ENCODE measurements at regions not wholly inside any gene's neighbourhood (a gene's known extent, or its start where the extent isn't known, plus 50 kb on each side); places are given as distances from the start of the nearest gene placed in this dataset.

DNA sequence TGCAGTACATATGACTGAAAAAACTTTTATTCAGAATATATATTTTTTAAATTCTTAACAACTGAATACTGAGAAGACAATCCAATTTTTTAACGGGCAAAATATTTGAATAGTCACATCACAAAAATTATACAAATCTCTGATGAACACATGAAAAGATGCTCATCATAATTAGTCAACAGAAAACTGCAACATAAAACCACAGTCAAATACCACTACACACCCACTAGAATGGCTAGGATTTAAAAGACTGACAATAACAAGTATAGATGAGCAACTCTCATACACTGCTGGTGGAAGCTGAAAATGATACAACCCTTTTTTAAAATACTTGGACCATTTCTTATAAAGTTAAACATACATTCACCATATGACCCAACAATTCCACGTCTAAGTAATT lies 87.7 kb upstream of the TNFSF4 start:
- TF ChIP-seq, protein P1, sequence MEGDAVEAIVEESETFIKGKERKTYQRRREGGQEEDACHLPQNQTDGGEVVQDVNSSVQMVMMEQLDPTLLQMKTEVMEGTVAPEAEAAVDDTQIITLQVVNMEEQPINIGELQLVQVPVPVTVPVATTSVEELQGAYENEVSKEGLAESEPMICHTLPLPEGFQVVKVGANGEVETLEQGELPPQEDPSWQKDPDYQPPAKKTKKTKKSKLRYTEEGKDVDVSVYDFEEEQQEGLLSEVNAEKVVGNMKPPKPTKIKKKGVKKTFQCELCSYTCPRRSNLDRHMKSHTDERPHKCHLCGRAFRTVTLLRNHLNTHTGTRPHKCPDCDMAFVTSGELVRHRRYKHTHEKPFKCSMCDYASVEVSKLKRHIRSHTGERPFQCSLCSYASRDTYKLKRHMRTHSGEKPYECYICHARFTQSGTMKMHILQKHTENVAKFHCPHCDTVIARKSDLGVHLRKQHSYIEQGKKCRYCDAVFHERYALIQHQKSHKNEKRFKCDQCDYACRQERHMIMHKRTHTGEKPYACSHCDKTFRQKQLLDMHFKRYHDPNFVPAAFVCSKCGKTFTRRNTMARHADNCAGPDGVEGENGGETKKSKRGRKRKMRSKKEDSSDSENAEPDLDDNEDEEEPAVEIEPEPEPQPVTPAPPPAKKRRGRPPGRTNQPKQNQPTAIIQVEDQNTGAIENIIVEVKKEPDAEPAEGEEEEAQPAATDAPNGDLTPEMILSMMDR (IDR thresholded peaks at IDR 0.05; ENCODE audit: control extremely low read depth in 1 of 3, insufficient read depth in 1 of 3, low read depth in 1 of 3, low read length in 3 of 3) = no peak
- TF ChIP-seq SRF (IDR thresholded peaks at IDR 0.05; ENCODE audit: low read depth, low read length) (no peak), MAFK (IDR thresholded peaks at IDR 0.05; ENCODE audit: low read depth, low read length) (no peak), PHF8 (conservative IDR thresholded peaks at IDR 0.05; ENCODE audit: low read depth, low read length) (no peak), EGR1 (IDR thresholded peaks at IDR 0.05; ENCODE audit: borderline replicate concordance, low read depth, low read length) (no peak)

Measured in H1 (cell line).